ENCODE measurements at regions not wholly inside any gene's neighbourhood (a gene's known extent, or its start where the extent isn't known, plus 50 kb on each side); places are given as distances from the start of the nearest gene placed in this dataset.
"Not testable (repeated sequence)": the region's sequence is repeated elsewhere in the genome, so short reads cannot be mapped to it uniquely, and the experiment has no call there.

GRCh38 chr1:149700220-149700619, 82.3 kb upstream of the FCGR1A start:
- not testable (repeated sequence) for DNase-seq (ENCODE audit: low read depth, low spot score)

- DNase-seq (ENCODE audit: low read depth, low spot score): not testable (repeated sequence)
Measured at GRCh38 chr1:149700677-149701567, 81.6 kb upstream of the FCGR1A start.

- DNase-seq (ENCODE audit: low read depth, low spot score): peak; percentile 56
Measured at GRCh38 chr1:149708192-149708853, 74.2 kb upstream of the FCGR1A start.

- DNase-seq (ENCODE audit: low read depth, low spot score): not testable (repeated sequence)
Measured at GRCh38 chr1:149711651-149712050, 70.8 kb upstream of the FCGR1A start.

DNA sequence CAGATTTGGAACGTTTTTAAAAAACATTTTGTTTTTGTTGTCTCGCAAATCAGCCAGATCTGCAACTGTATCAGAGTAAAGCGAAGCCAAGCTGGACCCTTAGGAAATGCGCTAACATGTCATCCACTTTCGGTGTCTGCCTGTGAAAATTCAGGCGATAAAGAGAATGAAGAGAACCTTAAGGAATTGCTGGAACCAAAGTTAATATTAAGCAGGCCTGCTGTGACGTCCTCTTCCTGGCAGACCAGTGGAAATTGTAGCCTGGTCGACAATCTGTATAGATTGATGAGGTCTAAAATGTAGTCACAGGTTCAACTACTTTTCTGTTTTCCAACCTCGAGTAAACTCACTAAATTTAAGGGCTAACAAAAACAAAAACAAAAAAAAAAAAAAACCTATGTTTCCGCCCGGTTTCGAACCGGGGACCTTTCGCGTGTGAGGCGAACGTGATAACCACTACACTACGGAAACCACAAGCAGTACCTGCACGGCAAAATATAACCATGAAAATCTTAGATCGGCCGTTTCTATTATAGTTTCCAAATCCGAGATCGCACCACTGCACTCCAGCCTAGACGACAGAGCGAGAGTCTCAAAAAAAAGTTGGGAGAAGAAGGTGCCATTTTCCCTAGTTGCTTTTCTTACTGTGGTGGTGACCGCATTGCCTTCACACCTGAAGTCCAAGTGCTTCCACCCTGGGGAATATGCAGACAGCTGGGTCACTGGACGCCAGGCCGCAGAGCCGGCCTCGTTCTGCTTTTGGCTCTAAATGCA, 70.2 kb upstream of the FCGR1A start:
- DNase-seq (ENCODE audit: low read depth, low spot score): peak; percentile 32

GRCh38 chr1:149713513-149713912, 69.0 kb upstream of the FCGR1A start:
- not testable (repeated sequence) for DNase-seq (ENCODE audit: low read depth, low spot score)

GRCh38 chr1:149713952-149714351, 68.5 kb upstream of the FCGR1A start:
- DNase-seq (ENCODE audit: low read depth, low spot score): not testable (repeated sequence)

DNA sequence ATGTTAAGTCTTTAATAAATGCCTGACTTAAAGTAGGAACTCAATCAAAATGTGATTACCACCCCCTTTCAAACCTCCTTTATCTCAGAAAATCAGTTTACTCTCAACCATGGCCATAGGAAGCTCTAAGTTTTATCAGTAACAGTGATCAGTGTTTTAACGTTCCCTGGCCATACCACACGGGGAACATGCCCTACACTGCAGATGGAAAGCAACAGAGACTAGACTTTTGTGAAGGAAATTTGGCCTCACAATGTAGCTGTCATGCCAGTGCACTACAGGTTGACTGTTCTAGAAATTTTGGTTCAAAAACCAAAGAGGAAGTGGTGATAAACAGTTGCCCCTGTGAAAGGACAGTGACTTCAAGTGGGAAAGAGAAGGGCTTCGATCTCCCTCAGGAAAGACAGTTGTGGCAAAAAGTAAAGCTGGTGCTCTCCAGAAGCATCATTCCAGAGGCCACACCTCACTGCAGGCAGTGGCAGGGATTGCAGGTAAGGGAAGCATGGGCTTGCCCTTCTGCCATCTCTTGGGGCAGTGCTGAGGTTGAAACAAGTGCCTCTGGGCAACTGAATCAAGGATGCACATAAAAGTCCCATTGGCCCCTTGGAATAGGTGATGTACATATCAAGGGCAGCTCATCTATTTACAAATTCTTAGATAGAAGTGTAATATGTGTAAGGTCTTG, 57.7 kb upstream of the FCGR1A start:
- not testable (repeated sequence) for DNase-seq (ENCODE audit: low read depth, low spot score)

DNA sequence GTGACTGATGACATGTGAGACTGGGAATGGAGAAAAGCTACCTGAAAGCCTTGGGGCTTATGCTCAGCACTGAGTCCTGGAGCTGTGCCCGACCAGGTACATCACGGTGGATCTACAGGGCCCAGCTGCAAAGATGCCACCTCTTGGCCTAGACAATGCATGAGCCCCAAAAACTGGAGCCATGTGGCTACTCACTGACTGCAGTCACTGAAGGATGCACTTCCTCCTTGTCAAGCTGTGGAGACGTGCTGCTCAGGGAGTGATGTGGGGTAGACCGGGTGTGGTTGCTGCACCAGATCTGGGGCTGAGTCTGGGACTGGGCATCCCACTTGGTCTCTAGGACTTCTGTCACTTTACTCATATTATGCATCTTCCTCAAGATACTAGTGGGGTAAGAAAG, 55.8 kb upstream of the FCGR1A start:
- DNase-seq (ENCODE audit: low read depth, low spot score): not testable (repeated sequence)

DNA sequence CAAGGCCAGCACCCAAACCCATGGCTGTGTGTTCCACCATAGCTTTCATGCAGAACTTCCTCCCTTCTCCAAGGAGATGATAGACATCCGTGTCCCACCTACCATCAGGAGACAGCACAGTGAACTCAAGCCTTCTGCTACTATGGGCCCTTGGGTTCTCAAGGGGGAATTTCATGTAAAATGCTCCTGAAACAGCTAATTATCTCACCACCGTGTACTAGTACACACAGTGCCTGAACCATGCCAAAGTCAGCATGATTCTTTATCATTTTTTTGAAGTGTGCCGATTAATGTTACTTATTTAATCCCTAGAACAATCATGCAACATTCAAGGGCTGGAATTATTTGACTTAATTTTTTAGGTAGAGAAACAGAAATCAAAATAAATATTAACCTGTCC, 53.9 kb upstream of the FCGR1A start:
- not testable (repeated sequence) for DNase-seq (ENCODE audit: low read depth, low spot score)

All from smooth muscle cell of the brain vasculature (primary cell).